Stimulated activated CD4-positive, alpha-beta T cell treated with anti-CD3 and anti-CD28 coated beads, Interleukin-1b, Interleukin-23, amount 100 ng/mL, for 48 hours (primary cell): ENCODE measurements at regions not wholly inside any gene's neighbourhood (a gene's known extent, or its start where the extent isn't known, plus 50 kb on each side); places are given as distances from the start of the nearest gene placed in this dataset.
"Not testable (repeated sequence)": the region's sequence is repeated elsewhere in the genome, so short reads cannot be mapped to it uniquely, and the experiment has no call there.

Source experiments
- DNase-seq: peaks from one replicate; pipeline ENCODE4 v3.0.0-alpha.2; 2020

GRCh38 chr9:63912451-63912850 lies 1372.6 kb downstream of the FOXD4L5 start:
- not testable (repeated sequence) for DNase-seq

DNA sequence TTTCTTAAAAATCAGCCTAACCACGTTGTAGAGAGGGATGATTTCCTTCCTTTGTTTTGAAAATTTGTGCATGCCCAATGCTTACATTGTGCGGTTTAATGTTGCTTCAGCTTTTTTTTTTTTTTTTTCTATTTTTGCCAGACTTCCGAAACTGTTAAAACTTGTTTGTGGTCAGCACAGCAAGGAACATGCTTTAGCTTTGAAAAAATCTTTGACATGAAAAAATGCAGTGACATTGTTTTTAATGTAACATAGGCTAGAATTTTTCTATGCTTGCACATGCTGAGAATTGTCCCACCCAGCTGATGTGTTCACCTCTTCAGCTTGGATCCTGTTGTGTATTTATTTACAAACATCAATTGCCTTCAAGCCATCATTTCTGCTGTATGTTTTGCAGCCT lies 1375.9 kb downstream of the FOXD4L5 start:
- not testable (repeated sequence) for DNase-seq

DNA sequence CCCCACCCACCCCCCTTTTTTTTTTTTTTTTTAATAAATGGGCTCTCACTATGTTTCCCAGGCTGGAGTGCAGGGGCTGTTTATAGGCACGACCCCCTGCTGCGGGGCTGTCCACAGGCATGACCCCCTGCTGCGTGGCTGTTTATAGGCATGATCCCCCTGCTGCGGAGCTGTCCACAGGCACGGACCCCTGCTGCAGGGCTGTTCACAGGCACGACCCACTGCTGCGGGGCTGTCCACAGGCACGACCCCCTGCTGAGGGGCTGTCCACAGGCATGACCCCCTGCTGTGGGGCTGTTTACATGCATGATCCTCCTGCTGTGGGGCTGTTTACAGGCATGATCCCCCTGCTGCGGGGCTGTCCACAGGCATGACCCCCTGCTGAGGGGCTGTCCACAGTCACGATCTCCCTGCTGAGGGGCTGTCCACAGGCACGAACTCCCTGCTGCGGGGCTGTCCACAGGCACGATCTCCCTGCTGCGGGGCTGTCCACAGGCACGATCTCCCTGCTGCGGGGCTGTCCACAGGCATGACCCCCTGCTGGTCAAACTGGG lies 1385.3 kb downstream of the FOXD4L5 start:
- not testable (repeated sequence) for DNase-seq

DNA sequence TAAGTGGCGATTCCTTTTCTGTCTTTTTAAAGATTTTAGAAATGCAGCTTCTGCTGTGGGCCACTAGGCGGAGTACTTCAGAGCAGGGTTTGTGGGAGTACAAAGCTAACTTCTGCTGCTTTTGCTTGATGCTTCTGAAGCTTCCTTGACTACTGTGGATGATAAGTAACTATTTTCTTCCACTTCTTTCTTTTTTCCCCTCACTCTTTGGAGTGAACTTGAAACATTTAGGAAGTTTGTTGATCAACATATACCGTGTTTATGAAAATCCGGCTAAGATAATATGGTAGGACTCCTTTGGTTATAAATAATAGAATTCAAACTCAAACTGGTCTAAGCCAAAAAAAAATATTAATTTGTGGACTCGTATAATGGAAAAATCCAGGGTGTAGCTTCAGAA lies 1403.6 kb downstream of the FOXD4L5 start:
- not testable (repeated sequence) for DNase-seq

DNA sequence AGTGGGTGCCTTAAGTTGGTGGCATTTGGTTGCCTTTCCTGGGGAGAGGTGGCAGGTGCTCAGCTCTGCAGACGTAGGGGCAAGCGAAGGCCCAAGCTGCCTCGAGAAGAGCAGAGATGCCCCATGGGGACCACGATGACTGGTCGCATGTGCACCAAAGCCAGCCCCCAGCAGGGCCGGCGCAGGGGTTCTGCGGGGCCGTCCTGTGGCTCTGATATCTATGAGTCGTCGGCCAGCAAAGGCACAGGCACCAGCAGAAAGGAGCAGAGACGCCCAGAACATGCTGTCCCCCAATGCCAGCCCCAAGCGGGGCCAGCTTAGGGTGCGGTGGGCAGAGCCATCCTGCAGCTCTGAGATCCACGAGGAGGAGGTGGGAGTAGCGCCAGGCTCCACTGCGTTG lies 1408.6 kb downstream of the FOXD4L5 start:
- not testable (repeated sequence) for DNase-seq

DNA sequence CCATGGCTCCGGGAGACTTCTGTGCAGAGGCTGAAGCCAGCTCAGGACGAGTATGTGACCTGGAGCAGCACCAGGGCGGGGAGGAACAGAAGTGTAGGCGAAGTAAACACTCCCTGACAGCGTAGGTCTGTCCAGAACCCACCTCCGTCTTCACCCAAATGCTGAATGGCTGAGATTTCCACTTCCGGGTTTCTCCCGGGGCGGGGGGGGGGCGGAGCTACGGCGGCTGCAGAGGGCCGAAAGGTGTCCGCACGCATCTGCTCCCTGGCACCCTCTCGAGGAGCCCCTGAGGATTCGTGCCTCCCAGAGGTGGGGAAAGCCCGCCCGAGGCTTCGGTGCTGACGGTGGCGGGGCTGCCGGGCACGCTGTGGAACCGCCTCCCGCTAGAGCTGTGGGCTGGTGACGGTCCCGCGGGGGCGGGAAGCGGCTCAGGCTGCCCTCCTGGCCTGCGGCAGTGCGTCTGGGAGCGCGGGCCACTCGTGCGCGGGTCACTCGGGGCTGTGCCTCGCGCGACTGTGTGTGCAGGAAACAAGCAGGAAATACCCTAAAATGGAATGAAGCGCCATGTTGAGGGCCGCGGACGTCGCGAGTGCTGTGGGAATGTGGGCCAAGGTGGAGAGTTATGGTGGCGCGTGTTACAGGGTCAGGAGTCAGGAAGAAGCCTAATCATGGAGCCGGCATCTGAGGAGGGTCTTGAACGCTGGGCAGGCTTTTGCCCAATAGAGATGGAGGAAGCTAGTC lies 1425.4 kb downstream of the FOXD4L5 start:
- no peak for DNase-seq

DNA sequence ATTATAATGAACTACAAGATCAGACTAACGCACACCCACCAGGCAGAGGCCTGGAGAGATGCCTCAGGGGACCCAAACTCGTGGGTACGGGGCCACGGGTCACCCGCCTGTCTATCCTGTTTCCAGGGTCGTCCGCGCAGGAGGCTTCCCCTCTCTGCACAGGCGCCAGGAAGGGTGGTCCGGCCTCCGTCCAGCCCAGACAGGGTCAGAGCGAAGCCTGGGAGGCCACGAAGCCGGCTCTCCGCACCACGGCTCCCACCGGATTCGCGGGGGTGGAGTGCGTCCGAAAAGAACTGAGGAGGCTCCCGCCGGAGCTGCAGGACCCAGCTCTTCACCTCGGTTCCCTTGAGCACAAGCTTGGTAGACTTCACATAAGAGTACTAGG lies 1425.9 kb downstream of the FOXD4L5 start:
- not testable (repeated sequence) for DNase-seq

GRCh38 chr9:63853140-63853751 lies 1431.8 kb downstream of the FOXD4L5 start:
- DNase-seq: not testable (repeated sequence)

DNA sequence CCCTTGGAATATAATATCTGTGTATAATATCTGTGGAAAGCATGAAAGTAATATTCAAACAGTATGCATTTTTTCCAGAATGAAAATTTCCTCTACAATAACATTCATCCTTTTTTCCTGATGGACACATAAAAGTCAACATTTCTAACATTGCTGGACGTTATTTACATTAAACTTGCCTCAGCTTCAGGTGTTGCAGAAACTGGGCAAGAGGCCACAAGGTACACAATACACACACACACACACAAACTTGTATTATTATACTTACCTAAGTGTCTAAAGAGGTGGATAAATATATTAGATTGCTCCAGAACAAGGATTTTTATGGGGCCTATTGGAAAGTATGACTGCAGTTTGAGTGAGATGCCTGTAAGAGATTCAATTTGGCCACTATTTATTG lies 1460.2 kb downstream of the FOXD4L5 start:
- not testable (repeated sequence) for DNase-seq

GRCh38 chr9:63823375-63824201 lies 1461.4 kb downstream of the FOXD4L5 start:
- not testable (repeated sequence) for DNase-seq

DNA sequence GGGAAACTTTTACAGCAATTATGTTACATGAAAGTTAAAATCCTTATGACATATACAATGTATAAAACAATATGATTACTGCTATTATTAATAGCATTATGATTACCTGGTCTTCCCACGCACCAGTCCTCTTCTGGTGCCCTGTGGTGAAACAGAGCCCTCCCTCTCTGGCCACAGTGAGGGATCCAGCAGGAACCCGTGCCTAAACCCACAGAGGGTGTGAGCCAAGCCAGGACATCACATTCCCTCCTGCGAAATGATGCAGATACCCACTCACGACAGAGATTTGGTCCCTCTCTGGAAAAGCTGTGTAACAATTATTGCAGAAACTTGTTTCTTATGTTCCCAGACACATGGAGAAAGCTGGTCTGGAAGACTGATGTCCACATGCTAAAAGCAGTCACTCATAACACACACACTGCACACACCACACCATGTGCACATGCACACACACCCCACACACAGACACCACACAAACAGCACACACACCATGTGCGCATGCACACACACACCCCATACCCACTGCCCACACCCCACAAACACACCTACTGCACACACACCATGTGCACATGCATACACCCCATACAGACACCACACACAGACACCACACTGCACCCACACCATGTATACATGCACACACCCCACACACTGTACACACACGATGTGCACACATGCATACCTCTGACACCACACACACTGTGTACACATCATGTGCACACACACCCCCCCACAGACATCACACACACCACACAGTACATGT lies 1462.2 kb downstream of the FOXD4L5 start:
- DNase-seq: not testable (repeated sequence)

GRCh38 chr9:63821293-63821692 lies 1463.7 kb downstream of the FOXD4L5 start:
- not testable (repeated sequence) for DNase-seq

- DNase-seq: not testable (repeated sequence)
These were observed 1464.1 kb downstream of the FOXD4L5 start for GRCh38 chr9:63820882-63821281.

DNA sequence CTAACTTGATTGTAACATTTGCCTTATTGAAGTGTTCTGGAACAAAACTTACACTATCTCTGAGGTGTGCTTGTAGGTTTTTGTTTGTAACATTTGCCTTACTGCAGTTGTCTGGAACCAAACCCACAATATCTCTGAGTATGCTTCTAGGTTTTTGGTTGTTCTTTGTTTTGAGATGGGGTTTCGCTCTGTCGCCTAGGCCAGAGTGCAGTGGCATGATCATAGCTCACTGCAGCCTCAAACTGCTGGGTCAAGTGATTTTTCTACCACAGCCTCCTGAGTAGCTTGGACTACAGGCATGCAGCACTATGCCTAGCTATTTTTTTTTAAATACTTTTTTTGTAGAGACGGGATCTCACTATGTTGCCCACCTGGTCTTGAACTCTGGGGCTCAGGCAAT lies 1464.6 kb downstream of the FOXD4L5 start:
- DNase-seq: not testable (repeated sequence)

DNA sequence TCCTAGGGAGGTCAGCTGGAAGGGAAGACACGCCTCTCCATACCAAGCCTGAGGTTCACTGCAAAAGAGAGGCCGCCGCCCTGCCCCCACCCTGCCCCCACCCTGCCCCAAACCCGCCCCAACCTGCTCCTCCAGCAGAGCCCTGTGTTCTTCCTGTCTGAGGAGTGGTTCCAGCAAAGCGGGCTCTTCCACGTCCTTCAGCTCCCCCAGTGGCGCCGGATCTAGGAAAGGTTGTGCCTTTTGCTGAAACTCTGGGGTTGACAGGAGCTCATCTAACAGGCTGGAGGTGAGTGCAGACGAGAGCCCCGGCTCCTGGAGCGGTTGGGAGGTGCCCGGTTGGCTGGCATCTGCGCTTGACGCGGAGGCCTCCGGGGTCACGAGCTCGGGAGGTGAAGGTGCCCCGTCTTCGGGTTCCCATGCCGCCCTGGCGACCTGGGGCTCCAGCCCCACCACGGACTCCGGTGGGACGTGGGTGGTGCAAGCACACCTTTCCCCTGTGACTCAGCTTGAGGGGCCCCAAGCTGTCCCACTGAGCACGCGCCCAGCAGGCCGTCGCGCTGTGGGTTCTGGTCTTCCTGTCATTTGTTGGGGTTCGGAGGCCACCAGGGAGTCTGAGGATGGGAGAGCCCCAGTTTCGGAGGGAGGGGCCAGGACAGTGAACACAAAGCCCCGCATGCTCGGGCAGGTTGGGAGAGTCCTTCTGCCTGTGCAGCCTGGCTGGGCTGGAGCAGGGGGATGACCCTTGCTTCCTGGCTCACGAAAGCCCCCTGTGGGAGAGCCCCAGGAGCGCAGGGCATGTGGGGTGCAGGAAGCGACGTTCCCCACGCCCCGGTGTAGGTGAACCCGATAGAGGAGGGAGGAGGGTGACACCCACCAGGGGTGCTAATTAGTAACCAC lies 1467.1 kb downstream of the FOXD4L5 start:
- peak; percentile 67 for DNase-seq

- DNase-seq: peak; percentile 68
These were observed 1468.0 kb downstream of the FOXD4L5 start for GRCh38 chr9:63816751-63817621.

GRCh38 chr9:63814970-63815669 lies 1469.9 kb downstream of the FOXD4L5 start:
- DNase-seq: not testable (repeated sequence)

DNA sequence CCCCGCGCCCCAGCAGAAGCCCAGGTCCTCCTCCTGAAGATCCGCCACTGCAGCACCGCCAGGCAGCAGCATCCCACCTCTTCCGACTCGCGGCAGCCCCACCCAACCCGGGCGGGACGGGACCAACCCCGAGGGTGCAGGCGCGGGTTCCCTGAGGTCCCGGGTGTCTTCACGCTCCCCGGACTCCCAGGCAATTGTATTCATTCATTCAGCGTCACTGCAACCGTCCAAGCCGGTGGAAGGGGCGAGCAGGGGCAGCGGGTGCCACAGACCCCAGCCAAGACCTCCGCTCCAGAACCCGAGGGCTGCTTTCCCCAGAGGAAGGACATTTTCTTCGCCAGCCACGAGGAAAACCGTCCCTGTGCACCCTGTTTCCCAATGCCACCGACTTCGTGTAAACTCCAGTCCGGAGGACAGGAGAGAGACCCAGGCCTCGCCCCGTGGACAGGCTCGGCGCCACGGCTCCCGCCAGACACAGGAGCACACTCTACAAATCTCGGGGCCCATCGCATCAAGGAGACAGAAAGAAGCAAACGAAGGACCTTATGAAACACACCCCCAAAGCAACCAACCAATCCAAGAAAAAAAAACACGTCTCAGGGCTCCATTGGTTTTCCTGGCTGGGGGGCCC lies 1471.5 kb downstream of the FOXD4L5 start:
- DNase-seq: not testable (repeated sequence)

- not testable (repeated sequence) for DNase-seq
These were observed 1472.2 kb downstream of the FOXD4L5 start for GRCh38 chr9:63812822-63813221.
